ENCODE measurements at regions not wholly inside any gene's neighbourhood (a gene's known extent, or its start where the extent isn't known, plus 50 kb on each side); places are given as distances from the start of the nearest gene placed in this dataset.

- TF ChIP-seq CTCF (IDR thresholded peaks at IDR 0.05), result no peak
- no peak for TF ChIP-seq EZH2 (IDR thresholded peaks at IDR 0.05; ENCODE audit: borderline replicate concordance, insufficient read depth, low read depth, low read length, poor library complexity, severe bottlenecking)
Measured at GRCh38 chr9:136604823-136605525, 57.7 kb upstream of the EGFL7 start.

All from B cell (primary cell).